ENCODE measurements at regions not wholly inside any gene's neighbourhood (a gene's known extent, or its start where the extent isn't known, plus 50 kb on each side); places are given as distances from the start of the nearest gene placed in this dataset.

- TF ChIP-seq POLR2A (IDR thresholded peaks at IDR 0.05), result no peak
- no peak for TF ChIP-seq CTCF (IDR thresholded peaks at IDR 0.05)
These were observed 107.3 kb upstream of the DAPK1 start for GRCh38 chr9:87390361-87390760.

All from heart left ventricle (tissue), 13 donors.